HL-60 (cell line): ENCODE measurements at regions not wholly inside any gene's neighbourhood (a gene's known extent, or its start where the extent isn't known, plus 50 kb on each side); places are given as distances from the start of the nearest gene placed in this dataset.

Experiments used
- CTCF ChIP-seq: IDR thresholded peaks from one replicate; pipeline ENCODE4 v1.5.1; 2011; ENCODE audit warnings: low read length, control low read depth, inconsistent platforms; ENCODE audit not compliant: insufficient read depth
- GABPA ChIP-seq: IDR thresholded peaks from 2 replicates; pipeline ENCODE4 v1.6.1; 2012; ENCODE audit warnings: low read depth
- POLR2AphosphoS5 ChIP-seq: IDR thresholded peaks from 2 replicates; pipeline ENCODE4 v1.6.1; 2012; ENCODE audit warnings: low read depth
- REST ChIP-seq: IDR thresholded peaks from 2 replicates; pipeline ENCODE4 v1.6.1; 2012; ENCODE audit warnings: low read depth; ENCODE audit not compliant: insufficient replicate concordance

GRCh38 chr6:140124498-140124897 is 750.0 kb upstream of the CITED2 start:
- no peak for TF ChIP-seq REST
- no peak for TF ChIP-seq CTCF
- TF ChIP-seq GABPA = no peak
- TF ChIP-seq POLR2AphosphoS5 = no peak
